GM23338 (cell line): ENCODE measurements at regions not wholly inside any gene's neighbourhood (a gene's known extent, or its start where the extent isn't known, plus 50 kb on each side); places are given as distances from the start of the nearest gene placed in this dataset.

Source experiments
- ATAC-seq: fragments of 200-7000 bp; cut with Tn5 transposase; 3 replicates; pipeline ENCODE4 v1.9.1; 2020
- DNase-seq: peaks from one replicate; pipeline ENCODE4 v3.0.0-alpha.2; 2015; ENCODE audit warnings: low spot score
- H2AFZ ChIP-seq: fragments of 200-600 bp; sonication (generic); 2 replicates; pipeline ENCODE4 v1.8.0; 2016; ENCODE audit warnings: antibody characterized with exemption, mild to moderate bottlenecking, moderate library complexity
- H3F3A ChIP-seq: fragments of 200-600 bp; sonication (generic); replicated peaks from 2 replicates; pipeline ENCODE4 v1.8.0; 2017; ENCODE audit warnings: antibody characterized with exemption, mixed run types, low read depth
- H3K27ac ChIP-seq: fragments of 200-600 bp; sonication (generic); 2 replicates; pipeline ENCODE4 v1.6.1; 2016; ENCODE audit warnings: low read depth
- H3K27me3 ChIP-seq: fragments of 200-600 bp; sonication (generic); 2 replicates; pipeline ENCODE4 v1.8.0; 2016; ENCODE audit warnings: mild to moderate bottlenecking, mixed run types, moderate library complexity; ENCODE audit not compliant: insufficient read depth
- H3K36me3 ChIP-seq: fragments of 200-600 bp; sonication (generic); 2 replicates; pipeline ENCODE4 v1.8.0; 2016; ENCODE audit warnings: mild to moderate bottlenecking; ENCODE audit not compliant: insufficient read depth
- H3K4me1 ChIP-seq: fragments of 200-600 bp; sonication (generic); 2 replicates; pipeline ENCODE4 v1.8.0; 2016; ENCODE audit warnings: mild to moderate bottlenecking, moderate library complexity; ENCODE audit not compliant: insufficient read depth
- H3K4me2 ChIP-seq: fragments of 200-600 bp; sonication (generic); 2 replicates; pipeline ENCODE4 v1.7.1; 2017; ENCODE audit warnings: mixed run types
- H3K4me3 ChIP-seq: fragments of 200-600 bp; sonication (generic); 2 replicates; pipeline ENCODE4 v1.6.1; 2016; ENCODE audit warnings: mixed run types
- H3K79me2 ChIP-seq: fragments of 200-600 bp; sonication (generic); replicated peaks from 2 replicates; pipeline ENCODE4 v1.8.0; 2017; ENCODE audit warnings: mild to moderate bottlenecking; ENCODE audit not compliant: insufficient read depth
- H3K9me2 ChIP-seq: fragments of 200-600 bp; sonication (generic); 2 replicates; pipeline ENCODE4 v1.8.0; 2017; ENCODE audit not compliant: insufficient read depth
- H4K20me1 ChIP-seq: fragments of 200-600 bp; sonication (generic); replicated peaks from 2 replicates; pipeline ENCODE4 v1.8.0; 2017; ENCODE audit warnings: mild to moderate bottlenecking; ENCODE audit not compliant: insufficient read depth
- H3K27ac Mint-ChIP-seq: 2 replicates; pipeline ENCODE4 v1.8.0; 2020; ENCODE audit warnings: inconsistent platforms, mild to moderate bottlenecking, moderate library complexity, mixed read lengths
- H3K27me3 Mint-ChIP-seq: 3 replicates; pipeline ENCODE4 v1.8.0; 2022; ENCODE audit warnings: low read depth, mild to moderate bottlenecking, moderate library complexity, mixed read lengths, inconsistent platforms; ENCODE audit not compliant: insufficient read depth, poor library complexity
- H3K36me3 Mint-ChIP-seq: 3 replicates; pipeline ENCODE4 v1.8.0; 2021; ENCODE audit warnings: low read depth, mild to moderate bottlenecking, inconsistent platforms, moderate library complexity, mixed read lengths
- H3K4me1 Mint-ChIP-seq: 3 replicates; pipeline ENCODE4 v1.8.0; 2020; ENCODE audit warnings: mild to moderate bottlenecking, inconsistent platforms, mixed read lengths
- H3K4me3 Mint-ChIP-seq: 3 replicates; pipeline ENCODE4 v1.8.0; 2021; ENCODE audit warnings: moderate library complexity, mild to moderate bottlenecking, inconsistent platforms, mixed read lengths
- H3K9me3 Mint-ChIP-seq: 3 replicates; pipeline ENCODE4 v1.8.0; 2020; ENCODE audit warnings: moderate library complexity, mild to moderate bottlenecking, inconsistent platforms, mixed read lengths
- CTCF ChIP-seq, 2 experiments: fragments of 200-600 bp in 1 of 2; sonication (generic) in 1 of 2; conservative IDR thresholded peaks; 2 replicates each; pipeline versions ENCODE4 v1.5.1 to v1.6.1; 2016 to 2017; ENCODE audit warnings: antibody characterized with exemption in 2 of 2, low read depth in 2 of 2, mild to moderate bottlenecking in 2 of 2, moderate library complexity in 1 of 2
- ETS1 ChIP-seq: IDR thresholded peaks from 2 replicates; pipeline ENCODE4 v1.6.1; 2016; ENCODE audit warnings: antibody characterized with exemption
- EZH2phosphoT487 ChIP-seq: fragments of 200-600 bp; sonication (generic); IDR thresholded peaks from one replicate; pipeline ENCODE4 v1.8.1; 2018; ENCODE audit warnings: antibody characterized with exemption; ENCODE audit not compliant: unreplicated experiment
- JUNB ChIP-seq: IDR thresholded peaks from one replicate; pipeline ENCODE4 v1.6.1; 2016; ENCODE audit warnings: antibody characterized with exemption; ENCODE audit not compliant: unreplicated experiment
- NANOG ChIP-seq: IDR thresholded peaks from 2 replicates; pipeline ENCODE4 v1.6.1; 2016; ENCODE audit warnings: antibody characterized with exemption, borderline replicate concordance
- STAT1 ChIP-seq: IDR thresholded peaks from one replicate; pipeline ENCODE4 v1.6.1; 2016; ENCODE audit warnings: antibody characterized with exemption; ENCODE audit not compliant: unreplicated experiment
- ZNF114 ChIP-seq: fragments of 250-450 bp; sonication (Bioruptor Pico); IDR thresholded peaks from 2 replicates; pipeline ENCODE4 v1.5.0; 2020; ENCODE audit warnings: mild to moderate bottlenecking, moderate library complexity
- ZNF462 ChIP-seq: fragments of 250-450 bp; sonication (Bioruptor Pico); IDR thresholded peaks from 2 replicates; pipeline ENCODE4 v1.5.0; 2020; ENCODE audit warnings: mild to moderate bottlenecking, moderate library complexity

- Mint-ChIP-seq H3K27ac (no peak overlapping the region), H3K27me3 (no peaks in the 10 kb centered on the region), H3K9me3 (no peaks in the 10 kb centered on the region), H3K4me1 (no peaks in the 10 kb centered on the region), H3K4me3 (no peak overlapping the region), H3K36me3 (no peaks in the 10 kb centered on the region)
- Histone ChIP-seq H3K27me3 (no peaks in the 10 kb centered on the region), H3K36me3 (no peaks in the 10 kb centered on the region), H2AFZ (no peak overlapping the region), H3K79me2 (no peaks in the 10 kb centered on the region), H3K4me1 (no peaks in the 10 kb centered on the region), H3K9me2 (0 out of 2 replicates have a peak, but pooled peaks cover 3% of the 10 kb centered on the region), H3K4me2 (no peak overlapping the region), H3F3A (no peaks in the 10 kb centered on the region), H3K4me3 (no peak overlapping the region), H4K20me1 (no peaks in the 10 kb centered on the region), H3K27ac (no peak overlapping the region)
- DNase-seq: peak; percentile 78
- peak; percentile 77 for ATAC-seq
- TF ChIP-seq EZH2phosphoT487: no peak
- peak; percentile 80 to 98 for TF ChIP-seq CTCF (conservative IDR thresholded peaks at IDR 0.05; ENCODE audit: low read depth in 2 of 2)
Measured at GRCh38 chr9:107137495-107138202, 145.4 kb upstream of the RAD23B start.

- Histone ChIP-seq H3K4me1 (no peaks in the 10 kb centered on the region), H3K4me3 (no peak overlapping the region), H3K36me3 (no peaks in the 10 kb centered on the region), H3K9me2 (0 out of 2 replicates have a peak, but pooled peaks cover 3% of the 10 kb centered on the region), H3K27me3 (no peaks in the 10 kb centered on the region), H4K20me1 (no peaks in the 10 kb centered on the region), H2AFZ (no peak overlapping the region), H3F3A (no peaks in the 10 kb centered on the region), H3K27ac (no peak overlapping the region), H3K4me2 (no peak overlapping the region), H3K79me2 (no peaks in the 10 kb centered on the region)
- ATAC-seq: no peak
- DNase-seq: no peak
- Mint-ChIP-seq H3K9me3 (no peaks in the 10 kb centered on the region), H3K27me3 (no peaks in the 10 kb centered on the region), H3K4me1 (no peaks in the 10 kb centered on the region), H3K27ac (no peak overlapping the region), H3K36me3 (no peaks in the 10 kb centered on the region), H3K4me3 (no peak overlapping the region)
- TF ChIP-seq ETS1: no peak
- no peak for TF ChIP-seq NANOG
- no peak for TF ChIP-seq JUNB
- no peak for TF ChIP-seq ZNF114
- TF ChIP-seq ZNF462 (CRISPR knock-in tag): no peak
- no peak for TF ChIP-seq CTCF (conservative IDR thresholded peaks at IDR 0.05; ENCODE audit: low read depth in 2 of 2)
- no peak for TF ChIP-seq STAT1
Measured at GRCh38 chr9:107138261-107138992, 144.7 kb upstream of the RAD23B start.
